OCI-LY1 (cell line): ENCODE measurements at regions not wholly inside any gene's neighbourhood (a gene's known extent, or its start where the extent isn't known, plus 50 kb on each side); places are given as distances from the start of the nearest gene placed in this dataset.

Experiments
- H2AFZ ChIP-seq: fragments of 200-600 bp; sonication (generic), shearing (Covaris generic); 2 replicates; pipeline ENCODE4 v1.6.0; 2014; ENCODE audit warnings: antibody characterized with exemption, mild to moderate bottlenecking, low read length
- H3F3A ChIP-seq: fragments of 200-600 bp; sonication (generic), shearing (Covaris generic); 2 replicates; pipeline ENCODE4 v1.6.0; 2014; ENCODE audit warnings: mild to moderate bottlenecking, antibody characterized with exemption, low read length, moderate library complexity; ENCODE audit not compliant: insufficient read depth
- H3K27ac ChIP-seq: fragments of 200-600 bp; sonication (generic); 2 replicates; pipeline ENCODE4 v1.5.1; 2014; ENCODE audit warnings: low read length, mixed run types, mild to moderate bottlenecking, low read depth; ENCODE audit not compliant: poor library complexity, severe bottlenecking
- H3K27me3 ChIP-seq: fragments of 200-600 bp; sonication (generic); 2 replicates; pipeline ENCODE4 v1.6.0; 2014; ENCODE audit warnings: antibody characterized with exemption, mild to moderate bottlenecking, low read length, moderate library complexity; ENCODE audit not compliant: insufficient read depth
- H3K36me3 ChIP-seq: fragments of 200-600 bp; sonication (generic); 2 replicates; pipeline ENCODE4 v1.6.1; 2014; ENCODE audit warnings: mild to moderate bottlenecking, antibody characterized with exemption, low read length, moderate library complexity, mixed read lengths; ENCODE audit not compliant: insufficient read depth
- H3K4me1 ChIP-seq: fragments of 200-600 bp; sonication (generic); 2 replicates; pipeline ENCODE4 v1.5.1; 2014; ENCODE audit warnings: mild to moderate bottlenecking, low read length, moderate library complexity; ENCODE audit not compliant: insufficient read depth, severe bottlenecking
- H3K4me2 ChIP-seq: fragments of 200-600 bp; sonication (generic), shearing (Covaris generic); 2 replicates; pipeline ENCODE4 v1.6.1; 2014; ENCODE audit warnings: low read length
- H3K4me3 ChIP-seq: fragments of 200-600 bp; sonication (generic); 2 replicates; pipeline ENCODE4 v1.5.1; 2014; ENCODE audit warnings: low read length, low read depth, mild to moderate bottlenecking, mixed read lengths; ENCODE audit not compliant: poor library complexity, severe bottlenecking
- H3K79me2 ChIP-seq: fragments of 200-600 bp; shearing (Covaris generic); 2 replicates; pipeline ENCODE4 v1.6.1; 2016; ENCODE audit warnings: mixed run types, low read length, mixed read lengths; ENCODE audit not compliant: insufficient read depth
- H3K9ac ChIP-seq: fragments of 200-600 bp; sonication (generic), shearing (Covaris generic); 2 replicates; pipeline ENCODE4 v1.6.1; 2014; ENCODE audit warnings: mild to moderate bottlenecking, low read length, mixed read lengths
- H3K9me2 ChIP-seq: fragments of 200-600 bp; sonication (generic), shearing (Covaris generic); 2 replicates; pipeline ENCODE4 v1.6.1; 2014; ENCODE audit warnings: low read depth, mild to moderate bottlenecking, low read length, mixed read lengths
- H3K9me3 ChIP-seq: fragments of 200-600 bp; shearing (Covaris generic); 2 replicates; pipeline ENCODE4 v1.6.1; 2014; ENCODE audit warnings: low read length, mixed read lengths
- H4K20me1 ChIP-seq: fragments of 200-600 bp; sonication (generic), shearing (Covaris generic); 2 replicates; pipeline ENCODE4 v1.6.0; 2016; ENCODE audit warnings: mild to moderate bottlenecking, low read length; ENCODE audit not compliant: insufficient read depth
- EZH2 ChIP-seq: fragments of 200-600 bp; sonication (generic), shearing (Covaris generic); IDR thresholded peaks from 2 replicates; pipeline ENCODE4 v1.8.0; 2017; ENCODE audit warnings: borderline replicate concordance, mixed run types, mild to moderate bottlenecking, antibody characterized with exemption, low read length, moderate library complexity, mixed read lengths
- TF ChIP-seq, protein P1 (sequence below): fragments of 200-600 bp; sonication (generic), shearing (Covaris generic); IDR thresholded peaks from 2 replicates; pipeline ENCODE4 v1.5.1; 2017; ENCODE audit warnings: mild to moderate bottlenecking, antibody characterized with exemption, low read length, moderate library complexity, mixed read lengths

DNA sequence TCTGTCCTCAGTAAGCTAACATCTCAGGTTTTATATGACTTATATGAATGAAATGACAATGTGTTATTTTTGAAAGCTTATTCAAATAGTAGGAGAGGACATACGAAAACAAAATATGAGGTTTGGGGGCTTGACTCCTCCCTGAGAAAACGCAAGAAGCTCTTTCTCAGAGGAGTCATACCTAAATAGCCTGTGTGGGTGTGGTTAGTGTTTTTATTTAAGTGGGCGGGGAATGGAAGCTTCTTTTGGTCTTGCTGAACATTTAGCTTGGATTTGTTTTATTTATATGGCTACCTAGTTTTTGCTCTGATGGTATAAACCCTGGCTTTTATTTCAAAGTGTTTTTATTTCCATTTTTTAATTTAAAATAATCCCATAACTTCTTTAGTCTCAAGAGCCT is 72.1 kb upstream of the DSG1 start:
- no peak overlapping the region for H3K4me2 ChIP-seq

DNA sequence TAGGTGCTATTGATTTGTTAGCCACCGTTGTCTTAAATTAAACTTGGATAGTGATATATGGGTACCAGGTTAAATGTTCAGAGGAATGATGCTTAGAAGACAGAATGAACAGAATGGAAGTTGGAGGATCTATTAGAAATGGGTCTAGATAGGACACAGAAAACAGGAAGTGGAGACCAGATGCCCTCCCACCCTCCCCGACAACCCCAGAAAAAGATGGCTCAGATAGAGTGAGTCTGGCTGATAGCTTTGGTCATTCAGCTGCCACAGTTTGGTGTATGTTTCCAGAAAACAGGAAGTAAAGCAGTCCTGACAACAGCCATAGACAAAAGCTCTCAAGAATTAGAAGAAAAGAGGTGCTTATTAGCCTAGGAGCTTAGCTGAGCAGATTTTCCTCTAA is 71.5 kb upstream of the DSG1 start:
- Histone ChIP-seq H4K20me1 (no peaks in the 10 kb centered on the region), H3K4me3 (no peak overlapping the region), H3K27me3 (no peaks in the 10 kb centered on the region), H3K9me3 (no peaks in the 10 kb centered on the region), H3K79me2 (no peaks in the 10 kb centered on the region), H2AFZ (no peak overlapping the region), H3K36me3 (no peaks in the 10 kb centered on the region), H3F3A (no peaks in the 10 kb centered on the region), H3K9ac (no peak overlapping the region), H3K4me1 (no peaks in the 10 kb centered on the region), H3K27ac (no peak overlapping the region), H3K9me2 (no peaks in the 10 kb centered on the region), H3K4me2 (no peak overlapping the region)
- TF ChIP-seq, protein P1, sequence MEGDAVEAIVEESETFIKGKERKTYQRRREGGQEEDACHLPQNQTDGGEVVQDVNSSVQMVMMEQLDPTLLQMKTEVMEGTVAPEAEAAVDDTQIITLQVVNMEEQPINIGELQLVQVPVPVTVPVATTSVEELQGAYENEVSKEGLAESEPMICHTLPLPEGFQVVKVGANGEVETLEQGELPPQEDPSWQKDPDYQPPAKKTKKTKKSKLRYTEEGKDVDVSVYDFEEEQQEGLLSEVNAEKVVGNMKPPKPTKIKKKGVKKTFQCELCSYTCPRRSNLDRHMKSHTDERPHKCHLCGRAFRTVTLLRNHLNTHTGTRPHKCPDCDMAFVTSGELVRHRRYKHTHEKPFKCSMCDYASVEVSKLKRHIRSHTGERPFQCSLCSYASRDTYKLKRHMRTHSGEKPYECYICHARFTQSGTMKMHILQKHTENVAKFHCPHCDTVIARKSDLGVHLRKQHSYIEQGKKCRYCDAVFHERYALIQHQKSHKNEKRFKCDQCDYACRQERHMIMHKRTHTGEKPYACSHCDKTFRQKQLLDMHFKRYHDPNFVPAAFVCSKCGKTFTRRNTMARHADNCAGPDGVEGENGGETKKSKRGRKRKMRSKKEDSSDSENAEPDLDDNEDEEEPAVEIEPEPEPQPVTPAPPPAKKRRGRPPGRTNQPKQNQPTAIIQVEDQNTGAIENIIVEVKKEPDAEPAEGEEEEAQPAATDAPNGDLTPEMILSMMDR = no peak
- no peak for TF ChIP-seq EZH2

More for the DNA sequence above, 72.1 kb upstream of the DSG1 start:
- no peak overlapping the region for H3K9ac ChIP-seq
- H3K4me3 ChIP-seq = no peak overlapping the region
- no peaks in the 10 kb centered on the region for H4K20me1 ChIP-seq
- H3K36me3 ChIP-seq = no peaks in the 10 kb centered on the region
- no peaks in the 10 kb centered on the region for H3K9me3 ChIP-seq
- TF ChIP-seq EZH2 = no peak
- TF ChIP-seq, protein P1 = no peak
- H3F3A ChIP-seq = no peaks in the 10 kb centered on the region
- H3K79me2 ChIP-seq = no peaks in the 10 kb centered on the region
- no peak overlapping the region for H2AFZ ChIP-seq
- no peaks in the 10 kb centered on the region for H3K9me2 ChIP-seq
- H3K27ac ChIP-seq = no peak overlapping the region
- H3K27me3 ChIP-seq = no peaks in the 10 kb centered on the region
- no peaks in the 10 kb centered on the region for H3K4me1 ChIP-seq

DNA sequence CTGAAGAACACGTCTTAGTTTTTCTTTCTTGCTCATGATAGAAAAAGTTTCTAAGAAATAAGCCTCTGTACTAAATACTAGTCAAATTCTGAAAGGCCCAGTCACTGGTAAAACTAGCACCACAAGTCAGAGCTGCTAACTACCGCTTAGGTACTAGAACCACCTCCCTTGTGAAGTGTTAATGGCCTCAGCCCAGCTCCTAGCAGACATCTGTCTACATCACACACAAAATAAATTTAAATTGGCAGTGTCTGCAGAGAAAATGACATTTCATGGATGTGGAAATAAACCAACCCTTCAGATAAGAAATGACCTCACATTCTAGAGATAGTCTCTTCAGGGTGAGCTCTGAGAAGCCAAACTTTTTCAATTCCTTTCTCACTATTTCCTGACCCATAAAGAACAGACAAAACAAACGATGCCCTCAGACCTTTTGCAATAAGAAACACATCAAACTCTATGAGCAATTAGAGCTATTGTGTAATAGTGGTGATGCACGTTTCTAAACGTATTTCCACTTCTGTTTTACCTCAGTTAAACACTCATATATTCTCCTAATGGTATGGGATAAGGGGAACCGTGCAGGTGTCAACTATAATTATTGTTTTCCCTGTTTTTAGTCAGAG is 70.3 kb upstream of the DSG1 start:
- no peak overlapping the region for H3K4me3 ChIP-seq

More for the DNA sequence above, 70.3 kb upstream of the DSG1 start:
- Histone ChIP-seq H3K4me1 (no peaks in the 10 kb centered on the region), H3K4me2 (no peak overlapping the region), H3K27me3 (no peaks in the 10 kb centered on the region), H2AFZ (no peak overlapping the region), H3K36me3 (no peaks in the 10 kb centered on the region), H3K79me2 (no peaks in the 10 kb centered on the region), H3K9me2 (no peaks in the 10 kb centered on the region), H3K27ac (no peak overlapping the region), H3K9me3 (no peaks in the 10 kb centered on the region), H4K20me1 (no peaks in the 10 kb centered on the region), H3F3A (no peaks in the 10 kb centered on the region), H3K9ac (no peak overlapping the region)
- TF ChIP-seq, protein P1 = no peak
- TF ChIP-seq EZH2 = no peak
